ENCODE measurements at regions not wholly inside any gene's neighbourhood (a gene's known extent, or its start where the extent isn't known, plus 50 kb on each side); places are given as distances from the start of the nearest gene placed in this dataset.

- TF ChIP-seq CTCF (IDR thresholded peaks at IDR 0.05) (no peak), POLR2A (IDR thresholded peaks at IDR 0.05) (no peak)
Measured at GRCh38 chr18:76587879-76588271, 92.8 kb upstream of the ZNF516 start.

Data from right lobe of liver (tissue), 4 donors.